Body of pancreas (tissue), 4 donors: ENCODE measurements at regions not wholly inside any gene's neighbourhood (a gene's known extent, or its start where the extent isn't known, plus 50 kb on each side); places are given as distances from the start of the nearest gene placed in this dataset.
A peak's percentile ranks its signal among the peaks of the same experiment; 100 is the strongest.

Experiments
- ATAC-seq: fragments of 150-250 bp; one replicate; pipeline ENCODE4 v1.9.1; 2016
- DNase-seq, 4 donors: peaks; one replicate each; pipeline ENCODE4 v3.0.0-alpha.2; 2019
- H3K27ac ChIP-seq, 4 donors: fragments of 200-600 bp; sonication (generic); 1 replicate in 3 of 4; 2 replicates in 1 of 4; pipeline versions ENCODE4 v1.5.1 to v1.6.1; 2016 to 2019; ENCODE audit warnings: mild to moderate bottlenecking in 1 of 4, mixed read lengths in 1 of 4, moderate library complexity in 1 of 4
- H3K27me3 ChIP-seq, 2 donors: fragments of 200-600 bp; sonication (generic); one replicate each; pipeline ENCODE4 v1.6.0; 2016; ENCODE audit warnings: mild to moderate bottlenecking in 1 of 2
- H3K36me3 ChIP-seq, 2 donors: fragments of 200-600 bp; sonication (generic); replicated peaks in 1 of 2; 2 replicates each; pipeline ENCODE4 v1.5.1; 2016; ENCODE audit warnings: low read depth in 2 of 2; ENCODE audit not compliant: insufficient read depth in 1 of 2
- H3K4me1 ChIP-seq: fragments of 200-600 bp; sonication (generic); one replicate; pipeline ENCODE4 v1.6.0; 2016
- H3K4me3 ChIP-seq, 2 donors: fragments of 200-600 bp; sonication (generic); 1 replicate in 1 of 2; 2 replicates in 1 of 2; pipeline ENCODE4 v1.5.1; 2016 to 2019
- H3K9me3 ChIP-seq, 3 donors: fragments of 200-600 bp; sonication (generic); 1 replicate in 2 of 3; 2 replicates in 1 of 3; pipeline ENCODE4 v1.5.1; 2016
- CTCF ChIP-seq, 7 experiments: fragments of 450-650 bp in 4 of 7; fragments of 200-600 bp in 3 of 7; sonication (generic) in 3 of 7; IDR thresholded peaks; one replicate each; pipeline ENCODE4 v1.5.1; 2016 to 2019; ENCODE audit warnings: antibody characterized with exemption in 7 of 7
- POLR2A ChIP-seq, 3 donors: fragments of 450-650 bp; IDR thresholded peaks; one replicate each; pipeline ENCODE4 v1.6.1; 2016; ENCODE audit warnings: antibody characterized with exemption in 3 of 3, mild to moderate bottlenecking in 2 of 3
- WGBS, 2 donors: methylation state at CpG; one replicate each; pipeline ENCODE4 v1.1.5; 2017; 5-methylcytosine and 5-hydroxymethylcytosine counted together
- intact Hi-C: fragments of 100-400 bp; cut with DNase I; formaldehyde crosslinking; loops from one replicate; pipeline ENCODE4 v1.15.1; 2023

- Histone ChIP-seq H3K9me3 (no peaks in the 10 kb centered on the region), H3K27me3 (no peaks in the 10 kb centered on the region), H3K36me3 (no peaks in the 10 kb centered on the region), H3K4me1 (no peaks in the 10 kb centered on the region), H3K4me3 (no peak overlapping the region), H3K27ac (no peak overlapping the region)
- intact Hi-C loops: no loop called here
- no peak for TF ChIP-seq POLR2A (IDR thresholded peaks at IDR 0.05)
- no peak for TF ChIP-seq CTCF (IDR thresholded peaks at IDR 0.05)
- ATAC-seq: no peak
- no peak for DNase-seq
- 43 to 50% methylated on average over 2 of the region's 2 CpGs for WGBS, 2 donors
Measured at GRCh38 chrX:30111431-30111830, 103.9 kb upstream of the MAGEB2 start.

GRCh38 chrX:30141966-30142365, 73.4 kb upstream of the MAGEB2 start:
- Histone ChIP-seq H3K9me3 (peaks cover 0 to 3% (median 0%) of the 10 kb centered on the region in 3 donors), H3K4me3 (no peak overlapping the region), H3K4me1 (no peaks in the 10 kb centered on the region), H3K27me3 (no peaks in the 10 kb centered on the region), H3K36me3 (no peaks in the 10 kb centered on the region), H3K27ac (no peak overlapping the region)
- ATAC-seq (no peak), DNase-seq (peak in 2 of 4 donors; percentile 2 to 10)
- intact Hi-C loops: no loop called here
- TF ChIP-seq CTCF (IDR thresholded peaks at IDR 0.05) (peak in 5 of 7 experiments; percentile 9 to 42 (median 18)), POLR2A (IDR thresholded peaks at IDR 0.05) (no peak)
- WGBS, 2 donors: 15 to 16% methylated on average over 4 of the region's 4 CpGs

GRCh38 chrX:30144221-30144620, 71.1 kb upstream of the MAGEB2 start:
- DNase-seq (no peak), ATAC-seq (no peak)
- intact Hi-C loops: no loop called here
- no peak overlapping the region for H3K27ac ChIP-seq
- TF ChIP-seq CTCF (IDR thresholded peaks at IDR 0.05): no peak
- TF ChIP-seq POLR2A (IDR thresholded peaks at IDR 0.05): no peak
- no peaks in the 10 kb centered on the region for H3K4me1 ChIP-seq
- H3K4me3 ChIP-seq: no peak overlapping the region
- no peaks in the 10 kb centered on the region for H3K27me3 ChIP-seq
- H3K36me3 ChIP-seq: no peaks in the 10 kb centered on the region
- H3K9me3 ChIP-seq: peaks cover 0 to 3% (median 0%) of the 10 kb centered on the region in 3 donors

- Histone ChIP-seq H3K36me3 (no peaks in the 10 kb centered on the region), H3K9me3 (peaks cover 0 to 3% (median 0%) of the 10 kb centered on the region in 3 donors), H3K4me1 (no peaks in the 10 kb centered on the region), H3K27ac (no peak overlapping the region), H3K27me3 (no peaks in the 10 kb centered on the region), H3K4me3 (no peak overlapping the region)
- WGBS, 2 donors: 60 to 80% methylated on average over 5 to 6 of the region's 6 CpGs
- ATAC-seq: no peak
- TF ChIP-seq CTCF (IDR thresholded peaks at IDR 0.05) (no peak), POLR2A (IDR thresholded peaks at IDR 0.05) (no peak)
- DNase-seq: no peak
- intact Hi-C loops: no loop called here
Measured at GRCh38 chrX:30144971-30145731, 70.2 kb upstream of the MAGEB2 start.
